BE2C (cell line): ENCODE measurements at regions not wholly inside any gene's neighbourhood (a gene's known extent, or its start where the extent isn't known, plus 50 kb on each side); places are given as distances from the start of the nearest gene placed in this dataset.

Source experiments
- DNase-seq: peaks from one replicate; pipeline ENCODE4 v3.0.0-alpha.2; 2020
- H3K27me3 ChIP-seq: fragments of 250-450 bp; sonication (Bioruptor Pico); 2 replicates; pipeline ENCODE4 v1.5.1; 2020; ENCODE audit warnings: mild to moderate bottlenecking
- H3K36me3 ChIP-seq: fragments of 250-450 bp; sonication (Bioruptor Pico); 2 replicates; pipeline ENCODE4 v1.5.1; 2020; ENCODE audit warnings: mild to moderate bottlenecking
- H3K4me1 ChIP-seq: fragments of 250-450 bp; sonication (Bioruptor Pico); 2 replicates; pipeline ENCODE4 v1.5.1; 2020
- H3K4me3 ChIP-seq: 2 replicates; pipeline ENCODE4 v1.5.1; 2011; ENCODE audit warnings: low read depth, low read length
- H3K9me3 ChIP-seq: fragments of 250-450 bp; sonication (Bioruptor Pico); 2 replicates; pipeline ENCODE4 v1.5.1; 2020
- CTCF ChIP-seq: IDR thresholded peaks from 2 replicates; pipeline ENCODE4 v1.5.1; 2012; ENCODE audit warnings: mild to moderate bottlenecking, low read depth, low read length

DNA sequence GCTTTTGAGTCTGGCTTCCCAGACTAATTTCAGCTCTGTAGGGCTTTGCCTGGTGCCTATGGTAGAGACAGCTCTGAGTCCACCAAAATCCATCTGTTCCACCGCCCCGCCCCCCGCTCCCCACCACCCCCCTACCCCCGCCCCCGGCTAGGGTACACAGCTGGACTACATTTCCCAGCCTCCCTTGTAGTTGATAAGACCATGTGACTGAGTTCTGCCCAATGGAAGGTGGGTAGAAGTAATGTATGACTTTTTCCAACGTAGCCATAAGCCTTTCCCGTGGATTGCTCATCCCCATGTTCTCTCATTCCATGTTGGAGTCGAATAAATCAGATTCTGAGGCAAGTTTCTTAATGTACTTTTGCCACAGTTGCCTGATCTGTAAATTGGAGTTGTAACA is 786.7 kb upstream of the EEF2KMT start:
- Histone ChIP-seq H3K4me1 (no peaks in the 10 kb centered on the region), H3K36me3 (no peaks in the 10 kb centered on the region), H3K9me3 (no peaks in the 10 kb centered on the region), H3K4me3 (no peak overlapping the region), H3K27me3 (no peaks in the 10 kb centered on the region)
- DNase-seq: no peak
- TF ChIP-seq CTCF: no peak

DNA sequence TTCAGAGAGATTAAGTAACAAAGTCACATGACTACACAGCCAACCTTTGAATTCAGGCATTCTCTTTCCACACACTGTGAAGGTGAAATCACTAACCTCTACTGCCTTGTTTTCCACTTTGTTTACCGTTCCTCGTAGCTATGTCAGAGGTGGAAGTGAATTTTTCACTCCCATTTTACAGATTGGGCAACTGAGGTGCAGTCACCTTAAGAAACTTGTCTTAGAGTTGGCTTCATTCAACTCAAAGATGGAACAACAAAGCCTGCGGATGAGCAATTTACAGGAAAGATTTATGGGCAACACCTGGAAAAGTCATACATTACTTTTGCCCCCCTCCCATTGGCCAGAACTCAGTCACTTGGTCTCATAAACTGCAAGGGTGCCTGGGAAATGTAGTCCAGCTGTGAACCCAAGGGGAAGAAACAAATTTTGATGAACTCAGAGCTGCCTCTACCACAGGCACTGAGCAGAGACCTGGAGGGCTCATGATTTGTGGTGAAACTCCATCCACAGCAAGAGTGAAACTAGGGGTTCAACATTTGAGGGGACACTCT is 784.6 kb upstream of the EEF2KMT start:
- Histone ChIP-seq H3K27me3 (no peaks in the 10 kb centered on the region), H3K4me3 (no peak overlapping the region), H3K36me3 (no peaks in the 10 kb centered on the region), H3K4me1 (no peaks in the 10 kb centered on the region), H3K9me3 (no peaks in the 10 kb centered on the region)
- no peak for DNase-seq
- TF ChIP-seq CTCF: no peak

- DNase-seq: no peak
- H3K36me3 ChIP-seq: no peaks in the 10 kb centered on the region
- H3K4me3 ChIP-seq: no peak overlapping the region
- TF ChIP-seq CTCF: no peak
- no peaks in the 10 kb centered on the region for H3K4me1 ChIP-seq
- no peaks in the 10 kb centered on the region for H3K27me3 ChIP-seq
- H3K9me3 ChIP-seq: no peaks in the 10 kb centered on the region
Observed at GRCh38 chr16:5875416-5875815, 777.8 kb upstream of the EEF2KMT start.

DNA sequence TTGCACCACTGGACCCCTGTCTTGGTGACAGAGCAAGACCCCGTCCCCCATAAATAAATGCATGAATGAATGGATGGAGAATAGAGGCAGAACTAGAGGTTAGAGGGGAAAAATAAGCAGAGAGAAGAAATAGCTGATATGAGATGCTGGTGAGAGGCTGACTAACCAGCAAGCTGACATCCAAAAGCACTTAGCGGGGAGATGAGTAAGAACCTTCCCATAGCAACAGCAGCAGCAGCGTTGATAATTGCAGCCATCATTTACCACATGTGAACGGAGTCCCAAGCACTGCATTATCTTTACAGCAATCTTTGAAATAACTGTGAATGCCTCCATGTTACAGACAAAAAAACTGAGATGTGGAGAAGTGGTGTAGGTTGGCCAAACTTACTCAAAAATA is 777.3 kb upstream of the EEF2KMT start:
- Histone ChIP-seq H3K9me3 (no peaks in the 10 kb centered on the region), H3K4me1 (no peaks in the 10 kb centered on the region), H3K27me3 (no peaks in the 10 kb centered on the region), H3K36me3 (no peaks in the 10 kb centered on the region), H3K4me3 (no peak overlapping the region)
- TF ChIP-seq CTCF: no peak
- DNase-seq: no peak

GRCh38 chr16:5873221-5873620 is 775.6 kb upstream of the EEF2KMT start:
- TF ChIP-seq CTCF: no peak
- Histone ChIP-seq H3K4me1 (no peaks in the 10 kb centered on the region), H3K4me3 (no peak overlapping the region), H3K36me3 (no peaks in the 10 kb centered on the region), H3K9me3 (no peaks in the 10 kb centered on the region), H3K27me3 (no peaks in the 10 kb centered on the region)
- no peak for DNase-seq

GRCh38 chr16:5870886-5871691 is 773.5 kb upstream of the EEF2KMT start:
- Histone ChIP-seq H3K4me3 (no peak overlapping the region), H3K4me1 (no peaks in the 10 kb centered on the region), H3K27me3 (no peaks in the 10 kb centered on the region), H3K36me3 (no peaks in the 10 kb centered on the region), H3K9me3 (no peaks in the 10 kb centered on the region)
- no peak for TF ChIP-seq CTCF
- no peak for DNase-seq
